Ascending aorta (tissue), 2 donors: ENCODE measurements at regions not wholly inside any gene's neighbourhood (a gene's known extent, or its start where the extent isn't known, plus 50 kb on each side); places are given as distances from the start of the nearest gene placed in this dataset.

Experiments
- DNase-seq, 2 donors: peaks; one replicate each; pipeline ENCODE4 v3.0.0-alpha.2; 2019; ENCODE audit warnings: low spot score in 2 of 2
- H3K27ac ChIP-seq, 2 donors: fragments of 200-600 bp; sonication (generic); one replicate each; pipeline ENCODE4 v1.5.1; 2016 to 2017; ENCODE audit warnings: mild to moderate bottlenecking in 1 of 2
- H3K27me3 ChIP-seq: fragments of 200-600 bp; sonication (generic); one replicate; pipeline ENCODE4 v1.5.1; 2017
- H3K36me3 ChIP-seq, 2 donors: fragments of 200-600 bp; sonication (generic); one replicate each; pipeline ENCODE4 v1.5.1; 2016
- H3K4me1 ChIP-seq, 2 donors: fragments of 200-600 bp; sonication (generic); one replicate each; pipeline ENCODE4 v1.5.1; 2016 to 2017; ENCODE audit warnings: mild to moderate bottlenecking in 1 of 2
- H3K4me3 ChIP-seq, 2 donors: fragments of 200-600 bp; sonication (generic); one replicate each; pipeline ENCODE4 v1.5.1; 2016 to 2017; ENCODE audit warnings: mild to moderate bottlenecking in 1 of 2
- H3K9me3 ChIP-seq, 2 donors: fragments of 200-600 bp; sonication (generic); one replicate each; pipeline ENCODE4 v1.5.1; 2016
- CTCF ChIP-seq, 3 experiments: fragments of 200-600 bp in 2 of 3; fragments of 450-650 bp in 1 of 3; sonication (generic) in 2 of 3; IDR thresholded peaks; one replicate each; pipeline ENCODE4 v1.5.1; 2016 to 2019; ENCODE audit warnings: antibody characterized with exemption in 3 of 3, mild to moderate bottlenecking in 1 of 3, moderate library complexity in 1 of 3
- intact Hi-C: fragments of 100-400 bp; cut with DNase I; formaldehyde crosslinking; loops from one replicate; pipeline ENCODE4 v1.15.1; 2023

- DNase-seq, result no peak
- no peak for TF ChIP-seq CTCF (IDR thresholded peaks at IDR 0.05)
- H3K27ac ChIP-seq, result no peak overlapping the region
These were observed 129.0 kb upstream of the AGR3 start for GRCh38 chr7:17010637-17011300.

GRCh38 chr7:17013204-17013603 is 131.4 kb upstream of the AGR3 start:
- intact Hi-C loops, result no loop called here
- no peak for TF ChIP-seq CTCF (IDR thresholded peaks at IDR 0.05)
- no peak overlapping the region for H3K27ac ChIP-seq
- H3K4me3 ChIP-seq, result no peak overlapping the region
- no peak for DNase-seq
- H3K4me1 ChIP-seq, result peaks cover 0 to 4% of the 10 kb centered on the region in 2 donors
- H3K36me3 ChIP-seq, result no peaks in the 10 kb centered on the region
- no peaks in the 10 kb centered on the region for H3K27me3 ChIP-seq
- H3K9me3 ChIP-seq, result no peaks in the 10 kb centered on the region

More at GRCh38 chr7:17010637-17011300, 129.0 kb upstream of the AGR3 start:
- H3K27me3 ChIP-seq, result no peaks in the 10 kb centered on the region
- H3K9me3 ChIP-seq, result no peaks in the 10 kb centered on the region
- peaks cover 0 to 3% of the 10 kb centered on the region in 2 donors for H3K4me1 ChIP-seq
- no peak overlapping the region for H3K4me3 ChIP-seq
- no peaks in the 10 kb centered on the region for H3K36me3 ChIP-seq
- intact Hi-C loops, result no loop called here

GRCh38 chr7:17014686-17015085 is 132.9 kb upstream of the AGR3 start:
- H3K4me1 ChIP-seq, result peaks cover 0 to 4% of the 10 kb centered on the region in 2 donors
- H3K36me3 ChIP-seq, result no peaks in the 10 kb centered on the region
- TF ChIP-seq CTCF (IDR thresholded peaks at IDR 0.05), result no peak
- no peak overlapping the region for H3K27ac ChIP-seq
- no peaks in the 10 kb centered on the region for H3K27me3 ChIP-seq
- no peak overlapping the region for H3K4me3 ChIP-seq
- no peaks in the 10 kb centered on the region for H3K9me3 ChIP-seq
- intact Hi-C loops, result no loop called here
- DNase-seq, result no peak

- no peaks in the 10 kb centered on the region for H3K9me3 ChIP-seq
- H3K27ac ChIP-seq, result peak overlapping the region; percentile 43 to 44
- peaks cover 0 to 4% of the 10 kb centered on the region in 2 donors for H3K4me1 ChIP-seq
- TF ChIP-seq CTCF (IDR thresholded peaks at IDR 0.05), result no peak
- no peaks in the 10 kb centered on the region for H3K27me3 ChIP-seq
- DNase-seq, result no peak
- intact Hi-C loops, result no loop called here
- no peaks in the 10 kb centered on the region for H3K36me3 ChIP-seq
- H3K4me3 ChIP-seq, result no peak overlapping the region
These were observed 133.8 kb upstream of the AGR3 start for GRCh38 chr7:17015598-17016031.

- no peaks in the 10 kb centered on the region for H3K36me3 ChIP-seq
- peak overlapping the region in 1 of 2 donors; percentile 1 for H3K27ac ChIP-seq
- intact Hi-C loops, result no loop called here
- H3K9me3 ChIP-seq, result no peaks in the 10 kb centered on the region
- no peak for DNase-seq
- H3K27me3 ChIP-seq, result no peaks in the 10 kb centered on the region
- peaks cover 0 to 4% of the 10 kb centered on the region in 2 donors for H3K4me1 ChIP-seq
- no peak overlapping the region for H3K4me3 ChIP-seq
- TF ChIP-seq CTCF (IDR thresholded peaks at IDR 0.05), result no peak
These were observed 134.7 kb upstream of the AGR3 start for GRCh38 chr7:17016402-17017010.
